Gastroesophageal sphincter (tissue), 3 donors: ENCODE measurements at regions not wholly inside any gene's neighbourhood (a gene's known extent, or its start where the extent isn't known, plus 50 kb on each side); places are given as distances from the start of the nearest gene placed in this dataset.

Experiments used
- EP300 ChIP-seq: sonication (generic); formaldehyde crosslinking; IDR thresholded peaks from one replicate; pipeline ENCODE4 v1.6.1; 2017; ENCODE audit warnings: antibody characterized with exemption, mild to moderate bottlenecking
- POLR2A ChIP-seq, 2 donors: fragments of 450-650 bp; IDR thresholded peaks; one replicate each; pipeline ENCODE4 v1.6.1; 2017; ENCODE audit warnings: antibody characterized with exemption in 2 of 2, mild to moderate bottlenecking in 2 of 2, moderate library complexity in 1 of 2
- POLR2AphosphoS5 ChIP-seq: sonication (generic); formaldehyde crosslinking; IDR thresholded peaks from one replicate; pipeline ENCODE4 v1.6.1; 2017; ENCODE audit warnings: antibody characterized with exemption
- TF ChIP-seq, protein P1 (sequence below), 4 experiments: fragments of 200-600 bp in 2 of 4; fragments of 450-650 bp in 2 of 4; sonication (generic) in 1 of 4; IDR thresholded peaks; one replicate each; pipeline ENCODE4 v1.5.1; 2017 to 2019; ENCODE audit warnings: antibody characterized with exemption in 4 of 4, mild to moderate bottlenecking in 2 of 4, moderate library complexity in 2 of 4

DNA sequence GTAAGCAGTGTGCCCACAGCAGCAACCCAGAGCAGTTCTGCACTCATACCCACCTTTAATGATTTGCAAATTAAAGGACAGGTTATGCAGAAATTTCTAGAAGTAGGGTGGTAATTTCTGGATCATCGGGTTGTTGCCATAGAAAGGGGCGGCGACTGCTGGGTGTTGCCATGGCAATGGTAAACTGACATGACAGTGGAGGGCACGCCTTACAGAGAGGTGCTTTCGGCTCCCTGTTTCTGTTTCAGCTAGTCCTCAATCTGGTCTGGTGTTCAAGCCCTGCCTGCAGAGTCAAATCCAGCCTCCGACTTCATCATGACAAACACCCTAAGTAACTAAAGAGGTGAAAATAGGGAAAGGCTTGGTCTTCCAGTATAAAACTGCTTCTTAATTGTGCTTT lies 667.7 kb downstream of the SOCS6 start:
- TF ChIP-seq POLR2A (IDR thresholded peaks at IDR 0.05) (no peak), POLR2AphosphoS5 (no peak), EP300 (no peak)
- TF ChIP-seq, protein P1, sequence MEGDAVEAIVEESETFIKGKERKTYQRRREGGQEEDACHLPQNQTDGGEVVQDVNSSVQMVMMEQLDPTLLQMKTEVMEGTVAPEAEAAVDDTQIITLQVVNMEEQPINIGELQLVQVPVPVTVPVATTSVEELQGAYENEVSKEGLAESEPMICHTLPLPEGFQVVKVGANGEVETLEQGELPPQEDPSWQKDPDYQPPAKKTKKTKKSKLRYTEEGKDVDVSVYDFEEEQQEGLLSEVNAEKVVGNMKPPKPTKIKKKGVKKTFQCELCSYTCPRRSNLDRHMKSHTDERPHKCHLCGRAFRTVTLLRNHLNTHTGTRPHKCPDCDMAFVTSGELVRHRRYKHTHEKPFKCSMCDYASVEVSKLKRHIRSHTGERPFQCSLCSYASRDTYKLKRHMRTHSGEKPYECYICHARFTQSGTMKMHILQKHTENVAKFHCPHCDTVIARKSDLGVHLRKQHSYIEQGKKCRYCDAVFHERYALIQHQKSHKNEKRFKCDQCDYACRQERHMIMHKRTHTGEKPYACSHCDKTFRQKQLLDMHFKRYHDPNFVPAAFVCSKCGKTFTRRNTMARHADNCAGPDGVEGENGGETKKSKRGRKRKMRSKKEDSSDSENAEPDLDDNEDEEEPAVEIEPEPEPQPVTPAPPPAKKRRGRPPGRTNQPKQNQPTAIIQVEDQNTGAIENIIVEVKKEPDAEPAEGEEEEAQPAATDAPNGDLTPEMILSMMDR (IDR thresholded peaks at IDR 0.05) = no peak
